ENCODE measurements at regions not wholly inside any gene's neighbourhood (a gene's known extent, or its start where the extent isn't known, plus 50 kb on each side); places are given as distances from the start of the nearest gene placed in this dataset.

DNA sequence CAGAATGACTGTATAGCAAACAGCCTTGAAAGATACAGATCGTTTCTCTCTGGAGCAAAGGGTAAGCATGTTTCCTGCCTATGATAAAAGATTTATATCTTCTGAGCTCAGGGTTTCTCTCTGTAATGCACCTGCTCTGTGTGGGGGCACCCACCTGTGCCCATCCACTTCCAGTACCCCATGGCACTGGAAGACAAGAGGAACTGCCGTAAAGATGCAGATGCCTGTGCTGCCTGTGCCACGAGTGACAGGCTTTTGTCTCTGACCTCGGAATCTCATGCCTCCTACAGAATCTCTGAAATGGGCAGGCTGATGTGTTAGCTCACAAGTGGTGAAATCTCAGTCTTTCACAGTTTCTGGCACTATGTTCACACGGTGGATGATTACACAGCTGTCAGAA lies 50.3 kb upstream of the ATP11A start:
- no peak for DNase-seq

DNA sequence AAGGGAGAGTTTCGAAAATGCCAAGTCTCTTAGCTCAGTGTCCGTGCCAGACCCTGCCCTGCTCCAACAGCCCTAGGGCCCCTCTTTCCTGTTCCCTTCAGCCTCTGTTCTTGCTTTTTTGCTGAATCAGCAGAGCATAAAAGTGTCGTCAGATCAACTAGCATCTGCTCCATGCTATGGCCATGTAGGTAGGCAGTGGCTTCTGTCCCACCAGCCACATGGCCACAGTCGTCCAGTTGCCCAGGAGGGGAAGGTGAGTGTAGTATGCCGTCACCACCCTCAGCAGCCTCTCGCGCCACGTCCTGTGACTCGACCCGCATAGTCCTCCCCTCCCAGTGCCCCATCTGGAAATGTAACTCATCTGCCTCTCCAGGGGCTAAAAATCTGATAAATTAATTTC lies 50.9 kb upstream of the ATP11A start:
- DNase-seq, result no peak

DNA sequence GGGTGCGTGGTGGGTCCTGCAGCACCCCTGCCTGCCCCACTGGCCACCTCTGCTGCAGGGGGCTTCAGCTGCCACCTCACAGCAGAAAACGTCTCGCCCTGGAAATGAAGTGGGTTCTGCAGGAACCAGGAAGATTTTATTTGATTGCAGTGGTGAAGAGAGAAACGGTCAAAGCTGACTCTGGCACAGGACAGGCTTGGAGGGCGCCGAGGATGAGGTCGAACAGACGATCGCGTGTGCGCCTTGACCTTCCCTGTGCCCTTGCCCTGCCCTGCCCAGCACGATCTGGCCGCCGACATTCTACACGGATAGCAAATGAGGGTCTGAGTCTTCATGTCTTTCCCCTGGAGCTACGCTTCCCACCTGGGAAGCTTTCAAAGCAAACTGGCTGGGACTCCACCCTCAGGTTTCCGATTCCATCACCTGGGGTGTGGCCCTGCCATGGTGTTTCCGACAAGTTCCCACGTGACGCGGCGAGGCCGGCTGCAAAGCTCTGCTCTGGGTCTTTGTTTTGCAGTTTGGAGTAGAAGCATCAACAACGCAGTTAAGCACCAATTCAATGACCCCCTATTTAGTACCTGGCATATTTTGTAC lies 50.3 kb upstream of the TUBGCP3 start:
- DNase-seq, result peak; percentile 36 to 70
